DMS79 treated with DMSO at 0.1 percent for 48 hours (cell line): ENCODE measurements at regions not wholly inside any gene's neighbourhood (a gene's known extent, or its start where the extent isn't known, plus 50 kb on each side); places are given as distances from the start of the nearest gene placed in this dataset.
A peak's percentile ranks its signal among the peaks of the same experiment; 100 is the strongest.

ENCODE experiments used
- DNase-seq: peaks from one replicate; lab custom pipeline; 2025; lab: John Stamatoyannopoulos, UW

- DNase-seq: no peak
Measured at GRCh38 chr6:12585497-12585958, 131.0 kb upstream of the PHACTR1 start.

- no peak for DNase-seq
Measured at GRCh38 chr6:12586721-12587480, 129.7 kb upstream of the PHACTR1 start.

GRCh38 chr6:12590901-12591300 is 125.7 kb upstream of the PHACTR1 start:
- no peak for DNase-seq

- DNase-seq: no peak
Measured at GRCh38 chr6:12592634-12593033, 123.9 kb upstream of the PHACTR1 start.

GRCh38 chr6:12593771-12594529 is 122.6 kb upstream of the PHACTR1 start:
- DNase-seq: peak; percentile 16

GRCh38 chr6:12594530-12594893 is 122.1 kb upstream of the PHACTR1 start:
- DNase-seq: peak; percentile 14

GRCh38 chr6:12595161-12595811 is 121.3 kb upstream of the PHACTR1 start:
- no peak for DNase-seq

- no peak for DNase-seq
Measured at GRCh38 chr6:12596731-12597130, 119.8 kb upstream of the PHACTR1 start.

- no peak for DNase-seq
Measured at GRCh38 chr6:12598919-12599318, 117.6 kb upstream of the PHACTR1 start.

GRCh38 chr6:12601881-12602280 is 114.7 kb upstream of the PHACTR1 start:
- no peak for DNase-seq

GRCh38 chr6:12602342-12602741 is 114.2 kb upstream of the PHACTR1 start:
- DNase-seq: no peak

- no peak for DNase-seq
Measured at GRCh38 chr6:12602951-12603672, 113.5 kb upstream of the PHACTR1 start.

GRCh38 chr6:12603673-12604049 is 112.9 kb upstream of the PHACTR1 start:
- DNase-seq: no peak

GRCh38 chr6:12605888-12606345 is 110.7 kb upstream of the PHACTR1 start:
- peak; percentile 15 for DNase-seq

GRCh38 chr6:12606616-12607015 is 110.0 kb upstream of the PHACTR1 start:
- no peak for DNase-seq

GRCh38 chr6:12608016-12608860 is 108.3 kb upstream of the PHACTR1 start:
- DNase-seq: no peak

- no peak for DNase-seq
Measured at GRCh38 chr6:12608874-12609273, 107.7 kb upstream of the PHACTR1 start.

- no peak for DNase-seq
Measured at GRCh38 chr6:12609751-12610150, 106.8 kb upstream of the PHACTR1 start.

GRCh38 chr6:12610862-12611261 is 105.7 kb upstream of the PHACTR1 start:
- DNase-seq: no peak

GRCh38 chr6:12613811-12614210 is 102.8 kb upstream of the PHACTR1 start:
- DNase-seq: no peak

GRCh38 chr6:12614456-12614855 is 102.1 kb upstream of the PHACTR1 start:
- DNase-seq: no peak
